ENCODE measurements at regions not wholly inside any gene's neighbourhood (a gene's known extent, or its start where the extent isn't known, plus 50 kb on each side); places are given as distances from the start of the nearest gene placed in this dataset.

DNA sequence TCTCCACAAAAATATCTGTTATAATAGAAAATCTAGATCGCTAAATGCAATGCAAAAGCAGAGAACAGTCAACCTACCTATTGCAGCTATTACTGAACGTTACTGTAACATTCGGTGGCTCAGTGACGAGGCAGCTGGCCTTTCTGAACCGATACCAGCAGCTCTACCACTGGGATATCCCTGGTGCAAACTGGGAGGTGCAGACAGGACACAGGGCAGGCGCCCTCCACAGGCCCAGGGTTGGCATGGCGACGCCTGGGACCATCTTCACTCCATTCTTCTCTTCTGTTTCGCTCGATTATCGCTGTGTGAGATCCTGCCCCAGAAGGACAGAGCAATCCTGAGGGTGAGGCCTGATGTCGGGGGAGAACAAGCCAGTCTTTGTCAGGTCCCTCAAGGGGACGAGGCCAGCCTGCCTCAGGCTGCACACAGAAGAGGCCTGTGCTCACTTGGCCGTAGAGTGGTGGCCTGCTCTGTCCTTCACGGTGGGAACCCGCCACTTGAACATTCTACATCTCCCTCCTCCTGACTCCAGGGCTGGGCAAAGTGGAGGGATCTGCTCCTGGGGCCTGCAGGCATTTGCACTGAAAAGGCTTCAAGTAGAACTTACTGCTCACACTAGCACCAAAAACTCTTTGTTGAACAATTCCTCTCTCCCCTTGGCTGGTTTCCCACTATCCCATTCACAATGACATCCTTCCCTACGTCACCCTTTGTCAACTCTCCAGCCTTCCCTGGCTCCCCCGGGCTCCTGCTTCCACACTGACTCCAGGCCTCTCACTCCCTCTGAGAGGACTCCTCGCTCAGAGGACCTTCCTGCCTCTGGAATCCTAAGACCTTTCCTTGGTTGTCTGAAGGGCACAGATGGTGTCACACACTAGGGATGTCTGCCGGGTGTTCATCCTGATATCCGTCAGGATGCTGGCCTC lies 49.7 kb downstream of the CYRIA start:
- TF ChIP-seq, protein P1, sequence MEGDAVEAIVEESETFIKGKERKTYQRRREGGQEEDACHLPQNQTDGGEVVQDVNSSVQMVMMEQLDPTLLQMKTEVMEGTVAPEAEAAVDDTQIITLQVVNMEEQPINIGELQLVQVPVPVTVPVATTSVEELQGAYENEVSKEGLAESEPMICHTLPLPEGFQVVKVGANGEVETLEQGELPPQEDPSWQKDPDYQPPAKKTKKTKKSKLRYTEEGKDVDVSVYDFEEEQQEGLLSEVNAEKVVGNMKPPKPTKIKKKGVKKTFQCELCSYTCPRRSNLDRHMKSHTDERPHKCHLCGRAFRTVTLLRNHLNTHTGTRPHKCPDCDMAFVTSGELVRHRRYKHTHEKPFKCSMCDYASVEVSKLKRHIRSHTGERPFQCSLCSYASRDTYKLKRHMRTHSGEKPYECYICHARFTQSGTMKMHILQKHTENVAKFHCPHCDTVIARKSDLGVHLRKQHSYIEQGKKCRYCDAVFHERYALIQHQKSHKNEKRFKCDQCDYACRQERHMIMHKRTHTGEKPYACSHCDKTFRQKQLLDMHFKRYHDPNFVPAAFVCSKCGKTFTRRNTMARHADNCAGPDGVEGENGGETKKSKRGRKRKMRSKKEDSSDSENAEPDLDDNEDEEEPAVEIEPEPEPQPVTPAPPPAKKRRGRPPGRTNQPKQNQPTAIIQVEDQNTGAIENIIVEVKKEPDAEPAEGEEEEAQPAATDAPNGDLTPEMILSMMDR (IDR thresholded peaks at IDR 0.05; ENCODE audit: borderline replicate concordance): no peak
- Histone ChIP-seq H3K27ac (replicated peaks) (peak overlapping the region; percentile 56), H3K9me3 (replicated peaks) (no peaks in the 10 kb centered on the region), H3K4me3 (no peak overlapping the region), H3K27me3 (ENCODE audit: low read depth) (peaks cover 20% of the 10 kb centered on the region), H3K36me3 (peaks cover 22% of the 10 kb centered on the region), H3K4me1 (peaks cover 55% of the 10 kb centered on the region)
- DNase-seq: peak; percentile 50
- intact Hi-C loops (cut with micrococcal nuclease): no loop called here

DNA sequence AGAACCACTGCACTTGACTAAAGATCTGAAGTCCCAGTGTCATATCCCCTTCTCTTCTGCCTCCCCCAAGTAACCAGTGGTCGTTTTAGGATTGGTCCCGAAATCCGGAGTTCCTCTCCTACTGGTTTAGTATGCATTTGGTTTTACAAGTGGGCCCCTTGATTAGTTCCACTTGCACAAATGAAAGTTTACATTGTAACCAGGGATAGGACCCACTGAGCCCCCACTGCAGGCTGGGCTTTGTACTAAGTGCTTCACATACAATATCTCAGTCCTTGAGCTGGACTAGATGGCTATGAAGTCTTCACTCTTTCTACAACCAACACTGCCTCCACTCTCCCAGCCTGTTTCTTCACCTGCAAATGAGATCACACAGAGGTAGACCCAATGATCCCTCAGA lies 50.4 kb downstream of the CYRIA start:
- intact Hi-C loops (cut with micrococcal nuclease): no loop called here

GRCh38 chr2:16614314-16614860 lies 51.2 kb downstream of the CYRIA start:
- Histone ChIP-seq H3K27ac (replicated peaks) (peak overlapping the region; percentile 66), H3K4me1 (peaks cover 55% of the 10 kb centered on the region), H3K36me3 (peaks cover 8% of the 10 kb centered on the region), H3K4me3 (no peak overlapping the region), H3K9me3 (replicated peaks) (no peaks in the 10 kb centered on the region), H3K27me3 (ENCODE audit: low read depth) (peaks cover 20% of the 10 kb centered on the region)
- TF ChIP-seq, protein P1 (IDR thresholded peaks at IDR 0.05; ENCODE audit: borderline replicate concordance): no peak
- intact Hi-C loops (cut with micrococcal nuclease): loop anchor here (5.0 kb wide), 1 partner anchor 143 kb away; no protein-coding TSS in a partner anchor
- no peak for DNase-seq

More for the DNA sequence above, 50.4 kb downstream of the CYRIA start:
- H3K27me3 ChIP-seq (ENCODE audit: low read depth): peaks cover 20% of the 10 kb centered on the region
- peak overlapping the region; percentile 66 for H3K27ac ChIP-seq (replicated peaks)
- DNase-seq: no peak
- H3K36me3 ChIP-seq: peaks cover 15% of the 10 kb centered on the region
- peaks cover 55% of the 10 kb centered on the region for H3K4me1 ChIP-seq
- no peaks in the 10 kb centered on the region for H3K9me3 ChIP-seq (replicated peaks)
- TF ChIP-seq, protein P1 (IDR thresholded peaks at IDR 0.05; ENCODE audit: borderline replicate concordance): no peak
- no peak overlapping the region for H3K4me3 ChIP-seq

DNA sequence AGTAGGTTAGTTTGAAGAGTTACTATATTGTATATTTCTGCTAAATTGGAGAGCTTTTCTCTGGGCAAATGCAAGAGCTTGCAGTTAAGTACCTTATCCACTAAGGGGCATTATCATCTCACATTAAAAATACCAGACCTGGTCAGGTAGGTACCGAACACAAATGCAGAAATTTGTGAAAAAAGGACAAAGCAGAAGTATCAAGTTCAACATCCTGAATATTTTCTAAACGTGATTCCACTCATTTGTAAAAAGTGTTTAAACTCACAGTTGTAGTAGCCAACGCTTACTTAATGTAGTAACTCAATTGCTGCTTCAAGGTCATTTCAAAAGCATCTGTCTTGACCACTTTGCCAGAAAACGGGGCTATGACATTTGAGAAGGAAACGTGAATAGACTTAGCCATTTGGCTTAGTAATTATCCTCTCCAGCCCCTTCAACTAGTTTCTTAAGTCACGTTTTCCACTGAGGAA lies 52.1 kb downstream of the CYRIA start:
- peaks cover under 1% of the 10 kb centered on the region for H3K36me3 ChIP-seq
- H3K9me3 ChIP-seq (replicated peaks): no peaks in the 10 kb centered on the region
- intact Hi-C loops (cut with micrococcal nuclease): loop anchor here (5.0 kb wide), 1 partner anchor 144 kb away; no protein-coding TSS in a partner anchor
- DNase-seq: no peak
- H3K4me1 ChIP-seq: peaks cover 60% of the 10 kb centered on the region
- no peak overlapping the region for H3K4me3 ChIP-seq
- TF ChIP-seq, protein P1 (IDR thresholded peaks at IDR 0.05; ENCODE audit: borderline replicate concordance): peak; percentile 67
- peaks cover 20% of the 10 kb centered on the region for H3K27me3 ChIP-seq (ENCODE audit: low read depth)
- H3K27ac ChIP-seq (replicated peaks): peak overlapping the region; percentile 66

DNA sequence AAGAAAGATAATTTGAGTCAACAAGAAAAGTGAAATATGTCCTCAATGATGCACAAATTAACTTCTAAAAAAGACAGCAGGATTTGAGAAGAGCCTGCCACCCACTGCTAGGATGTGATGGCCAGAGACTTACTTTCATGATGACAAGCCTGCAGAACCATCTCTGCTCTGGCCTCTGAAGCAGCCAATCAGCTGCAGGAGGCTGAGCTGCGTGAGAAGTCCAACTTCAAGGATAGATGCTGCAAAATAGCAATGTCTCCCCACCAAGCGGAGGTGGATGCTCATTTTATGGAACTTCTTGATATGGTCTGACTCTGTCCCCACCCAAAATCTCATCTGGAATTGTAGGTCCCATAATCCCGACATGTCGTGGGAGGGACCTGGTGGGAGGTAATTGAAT lies 53.1 kb downstream of the CYRIA start:
- Histone ChIP-seq H3K9me3 (replicated peaks) (no peaks in the 10 kb centered on the region), H3K27me3 (ENCODE audit: low read depth) (peaks cover 20% of the 10 kb centered on the region), H3K27ac (replicated peaks) (no peak overlapping the region), H3K36me3 (no peaks in the 10 kb centered on the region), H3K4me3 (no peak overlapping the region), H3K4me1 (peaks cover 60% of the 10 kb centered on the region)
- intact Hi-C loops (cut with micrococcal nuclease): loop anchor here (5.0 kb wide), 1 partner anchor 145 kb away; no protein-coding TSS in a partner anchor
- no peak for DNase-seq
- TF ChIP-seq, protein P1 (IDR thresholded peaks at IDR 0.05; ENCODE audit: borderline replicate concordance): no peak

All from left ventricle myocardium inferior (tissue), 1 donor.